ENCODE measurements at regions not wholly inside any gene's neighbourhood (a gene's known extent, or its start where the extent isn't known, plus 50 kb on each side); places are given as distances from the start of the nearest gene placed in this dataset.

- no peak for DNase-seq (ENCODE audit: low read depth)
These were observed 75.6 kb upstream of the BCL11B start for GRCh38 chr14:99347561-99347960.

- DNase-seq (ENCODE audit: low read depth), result no peak
These were observed 74.6 kb upstream of the BCL11B start for GRCh38 chr14:99346470-99347080.

- DNase-seq (ENCODE audit: low read depth), result no peak
These were observed 73.5 kb upstream of the BCL11B start for GRCh38 chr14:99345472-99345871.

- DNase-seq (ENCODE audit: low read depth), result no peak
These were observed 72.2 kb upstream of the BCL11B start for GRCh38 chr14:99344051-99344758.

GRCh38 chr14:99342906-99343305 is 70.9 kb upstream of the BCL11B start:
- DNase-seq (ENCODE audit: low read depth), result no peak

GRCh38 chr14:99342204-99342603 is 70.2 kb upstream of the BCL11B start:
- DNase-seq (ENCODE audit: low read depth), result no peak

GRCh38 chr14:99339551-99339950 is 67.6 kb upstream of the BCL11B start:
- no peak for DNase-seq (ENCODE audit: low read depth)

- DNase-seq (ENCODE audit: low read depth), result no peak
These were observed 66.3 kb upstream of the BCL11B start for GRCh38 chr14:99338313-99338712.

GRCh38 chr14:99333841-99334635 is 62.0 kb upstream of the BCL11B start:
- DNase-seq (ENCODE audit: low read depth), result no peak

- DNase-seq (ENCODE audit: low read depth), result no peak
These were observed 61.2 kb upstream of the BCL11B start for GRCh38 chr14:99333214-99333613.

- no peak for DNase-seq (ENCODE audit: low read depth)
These were observed 59.8 kb upstream of the BCL11B start for GRCh38 chr14:99331811-99332210.

GRCh38 chr14:99330316-99331240 is 58.6 kb upstream of the BCL11B start:
- no peak for DNase-seq (ENCODE audit: low read depth)

- DNase-seq (ENCODE audit: low read depth), result no peak
These were observed 57.8 kb upstream of the BCL11B start for GRCh38 chr14:99329711-99330315.

GRCh38 chr14:99327458-99328250 is 55.7 kb upstream of the BCL11B start:
- DNase-seq (ENCODE audit: low read depth), result no peak

GRCh38 chr14:99327050-99327449 is 55.1 kb upstream of the BCL11B start:
- no peak for DNase-seq (ENCODE audit: low read depth)

- no peak for DNase-seq (ENCODE audit: low read depth)
These were observed 54.2 kb upstream of the BCL11B start for GRCh38 chr14:99326041-99326710.

GRCh38 chr14:99325591-99325990 is 53.6 kb upstream of the BCL11B start:
- no peak for DNase-seq (ENCODE audit: low read depth)

GRCh38 chr14:99325016-99325415 is 53.0 kb upstream of the BCL11B start:
- no peak for DNase-seq (ENCODE audit: low read depth)

GRCh38 chr14:99324291-99324690 is 52.3 kb upstream of the BCL11B start:
- no peak for DNase-seq (ENCODE audit: low read depth)

GRCh38 chr14:99323603-99324185 is 51.7 kb upstream of the BCL11B start:
- no peak for DNase-seq (ENCODE audit: low read depth)

All from Daoy (cell line).